Colonic mucosa (tissue), 4 donors: ENCODE measurements at regions not wholly inside any gene's neighbourhood (a gene's known extent, or its start where the extent isn't known, plus 50 kb on each side); places are given as distances from the start of the nearest gene placed in this dataset.

Experiments used
- DNase-seq: peaks from one replicate; pipeline ENCODE4 v3.0.0-alpha.2; 2020
- H3K27ac ChIP-seq: fragments of 200-600 bp; one replicate; pipeline ENCODE4 v1.8.0; 2021
- H3K27me3 ChIP-seq: fragments of 200-600 bp; one replicate; pipeline ENCODE4 v1.8.0; 2021
- H3K36me3 ChIP-seq: fragments of 200-600 bp; one replicate; pipeline ENCODE4 v1.8.0; 2021
- H3K4me1 ChIP-seq: fragments of 200-600 bp; one replicate; pipeline ENCODE4 v1.8.0; 2021; ENCODE audit warnings: mild to moderate bottlenecking
- H3K4me3 ChIP-seq: fragments of 200-600 bp; one replicate; pipeline ENCODE4 v1.8.0; 2021
- H3K9ac ChIP-seq, 2 donors: one replicate each; pipeline ENCODE4 v1.7.0; 2013; ENCODE audit warnings: control low read depth in 2 of 2, low read depth in 2 of 2, low read length in 2 of 2
- H3K9me3 ChIP-seq: fragments of 200-600 bp; one replicate; pipeline ENCODE4 v1.8.0; 2021
- intact Hi-C: fragments of 100-400 bp; cut with DNase I; formaldehyde crosslinking; loops from one replicate; pipeline ENCODE4 v1.14.1; 2022
- TF ChIP-seq, protein P1 (sequence below): fragments of 200-600 bp; IDR thresholded peaks from one replicate; pipeline ENCODE4 v1.8.0; 2022; ENCODE audit warnings: antibody characterized with exemption, mild to moderate bottlenecking
- donor health status: healthy.
- donor health status: DM: no; HTN: no; CAD: no.
- donor health status: DM: no; HTN: no; CAD: no.

DNA sequence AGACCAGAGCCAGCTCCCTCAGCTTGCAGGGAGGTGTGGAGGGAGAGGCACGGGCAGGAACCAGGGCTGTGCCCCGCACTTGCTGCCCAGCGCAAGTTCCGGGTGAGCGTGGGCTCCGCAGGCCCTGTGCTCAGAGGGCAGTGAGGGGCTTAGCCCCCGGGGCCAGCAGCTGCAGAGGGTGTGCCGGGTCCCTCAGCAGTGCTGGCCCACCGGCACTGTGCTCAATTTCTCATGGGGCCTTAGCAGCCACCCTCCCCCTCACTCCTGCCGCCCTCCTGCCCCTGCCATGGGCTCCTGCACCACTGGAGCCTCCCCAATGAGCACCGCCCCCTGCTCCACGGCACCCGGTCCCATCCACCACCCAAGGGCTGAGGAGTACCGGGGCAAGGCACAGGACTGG lies 104.6 kb upstream of the SRD5A3 start:
- Histone ChIP-seq H3K4me1 (no peaks in the 10 kb centered on the region), H3K27me3 (no peaks in the 10 kb centered on the region), H3K27ac (no peak overlapping the region), H3K4me3 (no peak overlapping the region), H3K9ac (no peak overlapping the region), H3K36me3 (no peaks in the 10 kb centered on the region), H3K9me3 (no peaks in the 10 kb centered on the region)
- no peak for DNase-seq
- TF ChIP-seq, protein P1, sequence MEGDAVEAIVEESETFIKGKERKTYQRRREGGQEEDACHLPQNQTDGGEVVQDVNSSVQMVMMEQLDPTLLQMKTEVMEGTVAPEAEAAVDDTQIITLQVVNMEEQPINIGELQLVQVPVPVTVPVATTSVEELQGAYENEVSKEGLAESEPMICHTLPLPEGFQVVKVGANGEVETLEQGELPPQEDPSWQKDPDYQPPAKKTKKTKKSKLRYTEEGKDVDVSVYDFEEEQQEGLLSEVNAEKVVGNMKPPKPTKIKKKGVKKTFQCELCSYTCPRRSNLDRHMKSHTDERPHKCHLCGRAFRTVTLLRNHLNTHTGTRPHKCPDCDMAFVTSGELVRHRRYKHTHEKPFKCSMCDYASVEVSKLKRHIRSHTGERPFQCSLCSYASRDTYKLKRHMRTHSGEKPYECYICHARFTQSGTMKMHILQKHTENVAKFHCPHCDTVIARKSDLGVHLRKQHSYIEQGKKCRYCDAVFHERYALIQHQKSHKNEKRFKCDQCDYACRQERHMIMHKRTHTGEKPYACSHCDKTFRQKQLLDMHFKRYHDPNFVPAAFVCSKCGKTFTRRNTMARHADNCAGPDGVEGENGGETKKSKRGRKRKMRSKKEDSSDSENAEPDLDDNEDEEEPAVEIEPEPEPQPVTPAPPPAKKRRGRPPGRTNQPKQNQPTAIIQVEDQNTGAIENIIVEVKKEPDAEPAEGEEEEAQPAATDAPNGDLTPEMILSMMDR, result no peak
- intact Hi-C loops, result no loop called here

DNA sequence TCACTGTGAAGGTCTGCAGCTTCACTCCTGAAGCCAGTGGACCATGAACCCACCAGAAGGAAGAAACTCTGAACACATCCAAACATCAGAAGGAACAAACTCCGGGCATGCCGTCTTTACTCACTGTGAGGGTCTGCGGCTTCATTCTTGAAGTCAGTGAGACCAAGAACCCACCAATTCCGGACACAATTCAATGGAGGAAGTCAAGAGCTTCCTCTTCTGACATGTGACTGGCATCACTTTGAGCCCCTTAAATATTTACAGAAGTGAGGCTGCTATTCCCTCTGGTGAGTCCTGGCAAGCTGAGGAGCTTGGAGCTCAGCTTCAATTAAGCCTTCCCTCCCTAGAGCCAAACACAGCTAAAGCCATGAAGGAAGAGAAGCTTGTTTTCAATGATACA lies 103.5 kb upstream of the SRD5A3 start:
- no peaks in the 10 kb centered on the region for H3K27me3 ChIP-seq
- H3K27ac ChIP-seq, result no peak overlapping the region
- TF ChIP-seq, protein P1, result no peak
- intact Hi-C loops, result no loop called here
- no peak overlapping the region for H3K4me3 ChIP-seq
- H3K9me3 ChIP-seq, result no peaks in the 10 kb centered on the region
- no peak for DNase-seq
- no peak overlapping the region for H3K9ac ChIP-seq
- no peaks in the 10 kb centered on the region for H3K4me1 ChIP-seq
- H3K36me3 ChIP-seq, result no peaks in the 10 kb centered on the region

DNA sequence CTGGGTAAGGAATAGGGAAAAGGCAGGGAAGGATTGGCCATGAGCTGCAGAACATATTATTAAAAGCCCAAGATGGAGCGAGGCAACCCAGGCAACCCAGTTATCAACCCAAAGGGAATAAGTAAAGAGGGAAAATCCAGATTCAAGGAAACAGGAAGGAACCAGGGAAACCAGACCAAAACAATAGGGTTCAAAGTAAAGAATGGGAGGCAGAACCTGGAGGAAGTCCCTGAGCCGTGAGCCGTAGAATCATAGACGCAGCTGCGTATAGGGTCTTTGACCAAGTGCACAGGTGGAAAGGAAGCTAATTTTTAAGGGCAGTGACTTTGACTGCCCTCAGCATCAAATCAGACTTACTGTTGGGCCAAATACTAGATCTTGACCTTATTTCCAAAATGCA lies 98.5 kb upstream of the SRD5A3 start:
- H3K36me3 ChIP-seq, result no peaks in the 10 kb centered on the region
- H3K9ac ChIP-seq, result no peak overlapping the region
- H3K4me3 ChIP-seq, result no peak overlapping the region
- no peak overlapping the region for H3K27ac ChIP-seq
- H3K4me1 ChIP-seq, result no peaks in the 10 kb centered on the region
- H3K9me3 ChIP-seq, result no peaks in the 10 kb centered on the region
- no peaks in the 10 kb centered on the region for H3K27me3 ChIP-seq
- TF ChIP-seq, protein P1, result no peak
- no peak for DNase-seq
- intact Hi-C loops, result no loop called here

DNA sequence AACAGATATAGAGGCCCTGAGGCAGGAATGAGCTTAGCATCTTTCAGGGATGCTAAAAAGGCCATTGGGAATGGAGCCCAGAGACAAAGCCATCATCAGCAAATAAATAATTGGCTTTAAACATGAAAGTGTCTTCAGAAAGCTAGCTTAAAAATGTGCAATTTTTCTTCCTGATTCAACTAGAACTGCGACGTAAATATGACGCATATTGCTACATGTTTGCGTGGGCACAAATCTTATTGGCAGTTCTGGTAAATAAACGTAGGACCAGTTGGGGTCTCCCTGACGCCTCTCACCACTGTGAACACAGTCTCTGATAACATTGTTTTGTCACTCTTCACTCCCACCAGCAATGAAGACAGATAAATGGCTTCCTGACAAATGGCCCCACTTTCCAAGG lies 97.3 kb upstream of the SRD5A3 start:
- Histone ChIP-seq H3K27me3 (no peaks in the 10 kb centered on the region), H3K4me1 (no peaks in the 10 kb centered on the region), H3K27ac (no peak overlapping the region), H3K9ac (no peak overlapping the region), H3K4me3 (no peak overlapping the region), H3K36me3 (no peaks in the 10 kb centered on the region), H3K9me3 (no peaks in the 10 kb centered on the region)
- DNase-seq, result no peak
- TF ChIP-seq, protein P1, result no peak
- intact Hi-C loops, result no loop called here

DNA sequence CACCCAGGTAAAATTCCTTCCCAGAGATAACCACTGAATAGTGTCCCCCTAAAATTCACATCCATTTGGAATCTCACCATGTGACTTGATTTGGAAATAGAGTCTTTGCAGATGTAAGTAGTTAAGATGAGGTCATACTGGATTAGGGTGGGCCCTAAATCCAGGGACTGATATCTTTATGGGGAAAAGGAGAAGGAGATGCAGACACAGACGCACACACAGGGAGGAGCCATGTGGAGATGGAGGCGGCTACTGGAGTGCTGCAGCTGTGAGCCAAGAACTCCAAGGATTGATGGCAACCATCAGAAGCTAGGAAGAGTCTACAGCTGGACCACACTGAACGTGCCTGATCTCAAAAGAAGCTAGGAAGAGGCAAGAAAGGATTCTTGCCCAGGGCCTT lies 96.6 kb upstream of the SRD5A3 start:
- no peak overlapping the region for H3K4me3 ChIP-seq
- H3K27ac ChIP-seq, result no peak overlapping the region
- no peaks in the 10 kb centered on the region for H3K4me1 ChIP-seq
- H3K27me3 ChIP-seq, result no peaks in the 10 kb centered on the region
- TF ChIP-seq, protein P1, result no peak
- no peaks in the 10 kb centered on the region for H3K9me3 ChIP-seq
- H3K9ac ChIP-seq, result no peak overlapping the region
- no peaks in the 10 kb centered on the region for H3K36me3 ChIP-seq
- intact Hi-C loops, result no loop called here
- DNase-seq, result no peak

DNA sequence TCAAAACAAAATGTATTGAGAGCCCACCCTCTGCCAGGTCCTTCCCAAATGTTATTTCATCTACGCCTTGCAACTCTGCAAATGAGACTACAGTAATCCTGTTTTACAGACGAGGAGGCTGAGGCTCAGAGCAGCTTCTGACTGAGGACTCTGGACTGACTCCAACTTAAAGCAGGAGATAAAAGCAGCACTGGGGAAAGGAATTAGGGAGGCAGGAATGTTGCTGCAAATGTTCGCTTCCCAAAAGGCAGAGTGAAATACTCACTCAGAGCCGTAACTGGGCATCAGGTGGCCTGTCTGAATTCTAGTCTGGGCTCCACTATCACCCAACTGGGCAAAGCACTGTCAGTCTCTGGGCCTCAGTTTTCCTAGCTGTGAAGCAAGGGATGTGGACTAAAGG lies 94.7 kb upstream of the SRD5A3 start:
- Histone ChIP-seq H3K36me3 (no peaks in the 10 kb centered on the region), H3K27me3 (no peaks in the 10 kb centered on the region), H3K4me3 (no peak overlapping the region), H3K9me3 (no peaks in the 10 kb centered on the region), H3K4me1 (no peaks in the 10 kb centered on the region), H3K9ac (no peak overlapping the region), H3K27ac (no peak overlapping the region)
- TF ChIP-seq, protein P1, result no peak
- intact Hi-C loops, result no loop called here
- DNase-seq, result no peak
